ENCODE measurements at regions not wholly inside any gene's neighbourhood (a gene's known extent, or its start where the extent isn't known, plus 50 kb on each side); places are given as distances from the start of the nearest gene placed in this dataset.

DNA sequence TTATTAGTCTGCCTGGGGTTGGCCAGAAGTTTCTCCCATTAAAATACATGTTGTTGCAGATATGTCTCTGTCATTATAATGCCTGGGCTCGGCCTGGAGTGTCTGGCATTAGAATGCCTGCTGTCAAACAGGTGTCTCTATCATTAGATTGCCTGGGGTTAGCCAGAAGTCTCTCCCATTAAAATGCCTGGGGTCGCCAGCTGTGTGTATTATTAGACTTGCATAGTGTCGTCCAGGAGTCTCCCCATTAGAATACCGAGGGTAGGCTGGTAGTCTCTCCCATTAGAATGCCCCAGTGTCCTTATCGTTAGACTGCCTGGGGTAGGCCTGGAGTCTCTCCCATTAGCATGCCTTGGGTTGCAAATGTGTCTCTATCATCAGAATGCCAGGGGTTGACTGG, 2270.8 kb downstream of the TP53TG3F start:
- ChIA-PET POLR2A (no interaction called here), CTCF (ENCODE audit: low intra/inter-chr PET ratio) (no interaction called here)
- in situ Hi-C loops (cut with MboI) (no loop called here), intact Hi-C loops (cut with micrococcal nuclease) (no loop called here)
- no peak for DNase-seq (ENCODE audit: extremely low read depth in 1 of 4, low spot score in 3 of 4)
- no peak overlapping the region for H3K4me2 ChIP-seq (ENCODE audit: insufficient read depth, low read length)
- FAIRE-seq = no peak
- no peak for ATAC-seq
- H2AFZ ChIP-seq (ENCODE audit: low read depth, low read length) = no peak overlapping the region
- H3K36me3 ChIP-seq (ENCODE audit: control insufficient read depth, insufficient read depth, low read length) = no peaks in the 10 kb centered on the region
- no TSS peak for BruUV-seq (replicated peaks)
- H3K79me2 ChIP-seq (ENCODE audit: control insufficient read depth, insufficient read depth, low read length) = no peaks in the 10 kb centered on the region
- H4K20me1 ChIP-seq (replicated peaks; ENCODE audit: control insufficient read depth, insufficient read depth, low read length) = no peaks in the 10 kb centered on the region
- no peaks in the 10 kb centered on the region for H3K9me3 ChIP-seq (replicated peaks; ENCODE audit: control insufficient read depth, insufficient read depth, low read depth, low read length)
- no peak overlapping the region for H3K27ac ChIP-seq (ENCODE audit: extremely low read depth, low read depth, low read length)
- H3K4me1 ChIP-seq (replicated peaks in 1 of 2; ENCODE audit: control insufficient read depth in 2 of 2, insufficient read depth in 2 of 2, low read length in 2 of 2) = no peaks in the 10 kb centered on the region
- no peaks in the 10 kb centered on the region for H3K27me3 ChIP-seq (ENCODE audit: control insufficient read depth in 2 of 2, insufficient read depth in 2 of 2, low read length in 2 of 2)
- 0% methylated on average over 5 of the region's 5 CpGs for WGBS (ENCODE audit: insufficient coverage, low coverage, missing lambda C conversion rate)
- no peaks in the 10 kb centered on the region for H3K9me1 ChIP-seq (ENCODE audit: control insufficient read depth, insufficient read depth, low read length)
- H3K9ac ChIP-seq (ENCODE audit: insufficient read depth in 1 of 2, low read depth in 2 of 2, low read length in 2 of 2) = no peak overlapping the region
- H3K4me3 ChIP-seq = no peak overlapping the region
- no peak for TF ChIP-seq SRSF7 (optimal IDR thresholded peaks at IDR 0.05; ENCODE audit: low read depth, low read length)
- no peak for TF ChIP-seq RFX7 (CRISPR knock-in tag; IDR thresholded peaks at IDR 0.05)
- no peak for TF ChIP-seq NONO (IDR thresholded peaks at IDR 0.05; ENCODE audit: low read depth in 2 of 2, low read length in 1 of 2)
- TF ChIP-seq SIN3A (IDR thresholded peaks at IDR 0.05; ENCODE audit: borderline replicate concordance in 2 of 2, control insufficient read depth in 1 of 2, low read depth in 2 of 2, low read length in 2 of 2) = no peak
- no peak for TF ChIP-seq HDAC6 (IDR thresholded peaks at IDR 0.05; ENCODE audit: low read depth, low read length)
- TF ChIP-seq MTF1 (CRISPR knock-in tag; IDR thresholded peaks at IDR 0.05; ENCODE audit: borderline replicate concordance) = no peak
- no peak for TF ChIP-seq PHF20 (IDR thresholded peaks at IDR 0.05; ENCODE audit: partially characterized antibody)
- TF ChIP-seq, protein P1, sequence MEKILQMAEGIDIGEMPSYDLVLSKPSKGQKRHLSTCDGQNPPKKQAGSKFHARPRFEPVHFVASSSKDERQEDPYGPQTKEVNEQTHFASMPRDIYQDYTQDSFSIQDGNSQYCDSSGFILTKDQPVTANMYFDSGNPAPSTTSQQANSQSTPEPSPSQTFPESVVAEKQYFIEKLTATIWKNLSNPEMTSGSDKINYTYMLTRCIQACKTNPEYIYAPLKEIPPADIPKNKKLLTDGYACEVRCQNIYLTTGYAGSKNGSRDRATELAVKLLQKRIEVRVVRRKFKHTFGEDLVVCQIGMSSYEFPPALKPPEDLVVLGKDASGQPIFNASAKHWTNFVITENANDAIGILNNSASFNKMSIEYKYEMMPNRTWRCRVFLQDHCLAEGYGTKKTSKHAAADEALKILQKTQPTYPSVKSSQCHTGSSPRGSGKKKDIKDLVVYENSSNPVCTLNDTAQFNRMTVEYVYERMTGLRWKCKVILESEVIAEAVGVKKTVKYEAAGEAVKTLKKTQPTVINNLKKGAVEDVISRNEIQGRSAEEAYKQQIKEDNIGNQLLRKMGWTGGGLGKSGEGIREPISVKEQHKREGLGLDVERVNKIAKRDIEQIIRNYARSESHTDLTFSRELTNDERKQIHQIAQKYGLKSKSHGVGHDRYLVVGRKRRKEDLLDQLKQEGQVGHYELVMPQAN (IDR thresholded peaks at IDR 0.05; ENCODE audit: borderline replicate concordance) = no peak

All from K562 (cell line).